Skeletal muscle tissue (tissue), 3 donors: ENCODE measurements at regions not wholly inside any gene's neighbourhood (a gene's known extent, or its start where the extent isn't known, plus 50 kb on each side); places are given as distances from the start of the nearest gene placed in this dataset.
"Not testable (repeated sequence)": the region's sequence is repeated elsewhere in the genome, so short reads cannot be mapped to it uniquely, and the experiment has no call there.

Source experiments
- H3K27ac ChIP-seq: one replicate; pipeline ENCODE4 v1.7.0; 2013; ENCODE audit warnings: mild to moderate bottlenecking, low read depth, low read length, inconsistent platforms
- H3K27me3 ChIP-seq, 3 donors: one replicate each; pipeline ENCODE4 v1.7.0; 2013; ENCODE audit warnings: low read length in 3 of 3; ENCODE audit not compliant: control insufficient read depth in 3 of 3, insufficient read depth in 3 of 3
- H3K36me3 ChIP-seq, 3 donors: one replicate each; pipeline ENCODE4 v1.7.0; 2013; ENCODE audit warnings: low read length in 3 of 3; ENCODE audit not compliant: control insufficient read depth in 3 of 3, insufficient read depth in 3 of 3
- H3K4me1 ChIP-seq, 3 donors: one replicate each; pipeline ENCODE4 v1.7.0; 2013; ENCODE audit warnings: low read length in 3 of 3, mild to moderate bottlenecking in 3 of 3; ENCODE audit not compliant: control insufficient read depth in 3 of 3, insufficient read depth in 3 of 3
- H3K4me3 ChIP-seq, 3 donors: one replicate each; pipeline ENCODE4 v1.7.0; 2013; ENCODE audit warnings: low read length in 3 of 3
- H3K9ac ChIP-seq, 3 donors: one replicate each; pipeline ENCODE4 v1.7.0; 2013; ENCODE audit warnings: low read length in 3 of 3, mild to moderate bottlenecking in 3 of 3, moderate library complexity in 2 of 3, low read depth in 1 of 3
- H3K9me3 ChIP-seq, 3 donors: one replicate each; pipeline ENCODE4 v1.7.0; 2013; ENCODE audit warnings: low read length in 3 of 3; ENCODE audit not compliant: control insufficient read depth in 3 of 3
- donor health status: Osteomylitis.

- no peaks in the 10 kb centered on the region for H3K4me1 ChIP-seq
- H3K9me3 ChIP-seq, result no peaks in the 10 kb centered on the region
- H3K27ac ChIP-seq, result no peak overlapping the region
- no peak overlapping the region for H3K4me3 ChIP-seq
- H3K36me3 ChIP-seq, result no peaks in the 10 kb centered on the region
- no peak overlapping the region for H3K9ac ChIP-seq
- H3K27me3 ChIP-seq, result no peaks in the 10 kb centered on the region
Measured at GRCh38 chr2:210971431-210971830, 415.0 kb downstream of the CPS1 start.

DNA sequence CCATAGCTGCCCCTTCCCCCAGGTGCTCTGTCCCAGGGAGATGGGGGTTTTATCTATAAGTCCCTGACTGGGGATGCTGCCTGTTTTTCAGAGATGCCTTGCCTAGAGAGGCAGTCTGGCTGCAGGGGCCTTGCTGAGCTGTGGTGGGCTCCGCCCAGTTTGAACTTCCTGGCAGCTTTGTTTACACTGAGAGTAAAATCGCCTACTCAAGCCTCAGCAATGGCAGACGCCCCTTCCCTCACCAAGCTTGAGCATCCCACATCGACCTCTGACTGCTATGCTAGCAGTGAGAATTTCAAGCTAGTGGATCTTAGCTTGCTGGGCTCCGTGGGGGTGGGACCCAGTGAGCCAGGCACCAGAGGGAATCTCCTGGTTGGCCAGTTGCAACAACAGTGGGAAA lies 430.4 kb downstream of the CPS1 start:
- not testable (repeated sequence) for H3K9ac ChIP-seq, H3K4me3 ChIP-seq, H3K36me3 ChIP-seq, H3K27me3 ChIP-seq, H3K9me3 ChIP-seq, H3K4me1 ChIP-seq, H3K27ac ChIP-seq

DNA sequence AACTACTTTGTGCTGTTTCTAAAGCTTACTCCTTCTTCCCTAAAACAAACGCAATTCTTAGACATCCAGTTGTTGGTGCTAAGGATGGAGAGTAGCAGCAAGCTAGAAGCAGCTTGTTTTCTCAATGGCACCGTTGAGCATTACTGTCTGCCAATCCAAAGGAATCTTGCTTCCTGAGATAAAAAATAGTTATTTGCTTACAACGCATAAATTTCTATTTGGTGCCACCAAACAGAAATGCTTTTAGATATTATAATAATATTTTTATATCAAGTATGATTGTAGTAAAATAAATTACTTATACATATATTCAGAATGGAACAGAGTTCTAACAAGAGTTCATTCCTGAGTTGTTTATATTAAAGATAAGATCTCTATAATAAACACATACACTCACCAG lies 434.7 kb downstream of the CPS1 start:
- Histone ChIP-seq H3K27me3 (no peaks in the 10 kb centered on the region), H3K4me3 (no peak overlapping the region), H3K36me3 (no peaks in the 10 kb centered on the region), H3K9ac (no peak overlapping the region), H3K27ac (no peak overlapping the region), H3K4me1 (no peaks in the 10 kb centered on the region), H3K9me3 (no peaks in the 10 kb centered on the region)

GRCh38 chr2:210994104-210994503 lies 437.7 kb downstream of the CPS1 start:
- H3K4me3 ChIP-seq, result no peak overlapping the region
- no peaks in the 10 kb centered on the region for H3K9me3 ChIP-seq
- H3K9ac ChIP-seq, result no peak overlapping the region
- no peaks in the 10 kb centered on the region for H3K4me1 ChIP-seq
- H3K27me3 ChIP-seq, result no peaks in the 10 kb centered on the region
- no peaks in the 10 kb centered on the region for H3K36me3 ChIP-seq
- no peak overlapping the region for H3K27ac ChIP-seq

DNA sequence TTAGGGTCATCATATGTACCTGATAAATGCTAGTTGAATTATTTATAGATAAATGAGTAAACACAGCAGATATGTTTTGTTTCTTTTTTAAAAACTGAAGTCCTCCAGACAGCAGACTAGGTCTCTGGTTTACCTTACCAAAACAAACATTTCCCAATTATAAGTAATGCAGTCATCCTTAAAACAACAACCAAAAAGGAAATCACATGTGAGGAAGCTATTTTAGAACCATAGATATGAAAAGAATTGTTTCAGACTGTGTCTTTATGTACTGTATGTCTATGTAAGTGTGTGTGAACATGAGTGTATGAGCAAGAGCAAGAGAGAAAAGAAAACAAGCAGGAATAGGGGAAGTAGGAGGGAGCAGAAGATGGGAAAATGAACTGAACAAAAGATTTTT lies 441.0 kb downstream of the CPS1 start:
- no peak overlapping the region for H3K4me3 ChIP-seq
- no peak overlapping the region for H3K9ac ChIP-seq
- no peaks in the 10 kb centered on the region for H3K4me1 ChIP-seq
- H3K36me3 ChIP-seq, result no peaks in the 10 kb centered on the region
- no peaks in the 10 kb centered on the region for H3K9me3 ChIP-seq
- H3K27ac ChIP-seq, result no peak overlapping the region
- H3K27me3 ChIP-seq, result no peaks in the 10 kb centered on the region

- Histone ChIP-seq H3K9me3 (no peaks in the 10 kb centered on the region), H3K27me3 (no peaks in the 10 kb centered on the region), H3K9ac (no peak overlapping the region), H3K4me1 (no peaks in the 10 kb centered on the region), H3K4me3 (no peak overlapping the region), H3K36me3 (no peaks in the 10 kb centered on the region), H3K27ac (no peak overlapping the region)
Measured at GRCh38 chr2:210998334-210998733, 441.9 kb downstream of the CPS1 start.

DNA sequence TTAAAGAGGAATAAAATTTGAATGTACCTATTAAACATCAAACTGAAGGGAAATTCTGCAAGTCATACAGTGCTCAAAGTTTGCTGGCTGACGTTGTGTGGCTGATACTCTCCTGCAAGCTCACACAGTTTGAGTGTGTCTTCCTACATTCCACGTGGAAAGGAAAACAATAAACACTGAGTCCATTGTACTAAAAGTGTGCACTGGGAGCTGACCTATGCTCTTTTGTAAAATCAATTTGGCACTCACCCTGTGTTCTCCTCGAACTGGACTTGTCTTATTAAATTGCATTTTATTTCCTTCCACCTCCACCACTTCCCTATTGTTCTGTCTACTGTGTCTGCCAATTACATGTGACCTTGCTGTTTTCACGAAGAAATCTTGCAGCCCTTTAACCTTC lies 458.0 kb downstream of the CPS1 start:
- no peaks in the 10 kb centered on the region for H3K27me3 ChIP-seq
- no peak overlapping the region for H3K27ac ChIP-seq
- H3K36me3 ChIP-seq, result no peaks in the 10 kb centered on the region
- H3K9me3 ChIP-seq, result no peaks in the 10 kb centered on the region
- no peak overlapping the region for H3K4me3 ChIP-seq
- H3K9ac ChIP-seq, result no peak overlapping the region
- no peaks in the 10 kb centered on the region for H3K4me1 ChIP-seq

DNA sequence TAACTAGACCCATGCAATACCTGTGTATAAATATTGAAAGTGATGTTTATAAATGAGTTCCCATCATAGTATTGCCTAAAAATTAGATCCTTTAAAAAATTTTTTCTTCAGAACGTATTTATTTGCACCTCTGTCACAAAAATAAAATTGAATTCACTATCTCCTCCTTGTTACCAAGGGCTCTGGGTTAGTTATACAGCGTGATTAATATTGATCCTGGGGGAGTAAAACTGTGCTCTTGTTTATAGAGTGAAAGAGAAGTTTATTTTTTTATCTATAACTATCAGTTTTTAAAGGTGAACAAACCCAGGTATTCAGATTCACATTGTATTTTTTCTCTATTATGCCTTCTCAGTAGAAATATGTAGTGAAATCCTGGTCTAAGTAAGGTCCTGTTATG lies 458.5 kb downstream of the CPS1 start:
- no peak overlapping the region for H3K27ac ChIP-seq
- H3K36me3 ChIP-seq, result no peaks in the 10 kb centered on the region
- no peak overlapping the region for H3K9ac ChIP-seq
- no peak overlapping the region for H3K4me3 ChIP-seq
- H3K9me3 ChIP-seq, result no peaks in the 10 kb centered on the region
- H3K27me3 ChIP-seq, result no peaks in the 10 kb centered on the region
- H3K4me1 ChIP-seq, result no peaks in the 10 kb centered on the region

- H3K4me1 ChIP-seq, H3K36me3 ChIP-seq, H3K9ac ChIP-seq, H3K27ac ChIP-seq, H3K27me3 ChIP-seq, H3K9me3 ChIP-seq, H3K4me3 ChIP-seq: not testable (repeated sequence)
Measured at GRCh38 chr2:211025089-211025488, 468.7 kb downstream of the CPS1 start.

DNA sequence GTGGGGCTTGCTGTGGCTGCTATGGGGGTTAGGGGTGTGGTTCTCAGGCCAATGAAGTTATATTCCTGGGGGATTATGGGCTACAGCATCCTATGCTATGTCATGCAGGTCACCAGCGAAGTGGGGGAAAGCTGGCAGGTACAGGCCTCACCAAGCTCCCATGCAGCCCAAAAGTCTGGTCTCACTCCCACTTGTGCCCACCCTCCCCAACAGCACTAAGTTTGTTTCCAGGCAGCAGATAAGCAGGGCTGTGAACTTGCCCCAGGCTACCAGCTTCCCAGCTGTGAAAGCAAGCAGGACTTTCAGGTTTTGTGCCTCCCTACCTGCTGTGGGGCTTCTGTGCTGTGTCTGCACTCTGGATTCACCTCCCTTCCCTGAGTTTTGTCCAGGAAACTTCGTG lies 469.7 kb downstream of the CPS1 start:
- Histone ChIP-seq H3K36me3 (no peaks in the 10 kb centered on the region), H3K27me3 (no peaks in the 10 kb centered on the region), H3K9me3 (peaks cover 0 to 3% (median 0%) of the 10 kb centered on the region in 3 donors), H3K4me3 (no peak overlapping the region), H3K4me1 (no peaks in the 10 kb centered on the region), H3K9ac (no peak overlapping the region), H3K27ac (no peak overlapping the region)

DNA sequence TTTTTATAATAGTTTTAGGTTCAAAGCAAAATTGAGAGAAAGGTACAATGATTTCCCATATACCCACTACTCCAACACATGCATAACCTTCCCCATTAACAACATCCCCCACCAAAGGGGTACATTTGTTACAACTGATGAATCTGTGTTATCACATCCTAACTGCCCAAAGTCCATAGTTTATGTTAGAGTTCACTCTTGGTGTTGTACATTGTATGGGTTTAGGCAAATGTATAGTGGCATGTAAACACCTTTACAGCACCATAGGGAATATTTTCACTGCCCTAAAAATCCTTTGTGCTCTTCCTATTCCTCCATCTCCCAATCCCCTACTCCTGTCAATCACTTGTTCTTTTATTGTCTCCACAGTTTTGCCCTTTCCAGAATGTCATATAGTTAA lies 471.6 kb downstream of the CPS1 start:
- no peak overlapping the region for H3K27ac ChIP-seq
- no peaks in the 10 kb centered on the region for H3K4me1 ChIP-seq
- no peaks in the 10 kb centered on the region for H3K36me3 ChIP-seq
- no peak overlapping the region for H3K9ac ChIP-seq
- no peak overlapping the region for H3K4me3 ChIP-seq
- H3K9me3 ChIP-seq, result peaks cover 0 to 3% (median 0%) of the 10 kb centered on the region in 3 donors
- no peaks in the 10 kb centered on the region for H3K27me3 ChIP-seq
